Activated naive CD8-positive, alpha-beta T cell treated with anti-CD3 and anti-CD28 coated beads, Interleukin-2, amount 50 U/mL, for 16 hours (primary cell): ENCODE measurements at regions not wholly inside any gene's neighbourhood (a gene's known extent, or its start where the extent isn't known, plus 50 kb on each side); places are given as distances from the start of the nearest gene placed in this dataset.

ENCODE experiments used
- DNase-seq: peaks from one replicate; pipeline ENCODE4 v3.0.0-alpha.2; 2020; ENCODE audit warnings: low read depth, low spot score

DNA sequence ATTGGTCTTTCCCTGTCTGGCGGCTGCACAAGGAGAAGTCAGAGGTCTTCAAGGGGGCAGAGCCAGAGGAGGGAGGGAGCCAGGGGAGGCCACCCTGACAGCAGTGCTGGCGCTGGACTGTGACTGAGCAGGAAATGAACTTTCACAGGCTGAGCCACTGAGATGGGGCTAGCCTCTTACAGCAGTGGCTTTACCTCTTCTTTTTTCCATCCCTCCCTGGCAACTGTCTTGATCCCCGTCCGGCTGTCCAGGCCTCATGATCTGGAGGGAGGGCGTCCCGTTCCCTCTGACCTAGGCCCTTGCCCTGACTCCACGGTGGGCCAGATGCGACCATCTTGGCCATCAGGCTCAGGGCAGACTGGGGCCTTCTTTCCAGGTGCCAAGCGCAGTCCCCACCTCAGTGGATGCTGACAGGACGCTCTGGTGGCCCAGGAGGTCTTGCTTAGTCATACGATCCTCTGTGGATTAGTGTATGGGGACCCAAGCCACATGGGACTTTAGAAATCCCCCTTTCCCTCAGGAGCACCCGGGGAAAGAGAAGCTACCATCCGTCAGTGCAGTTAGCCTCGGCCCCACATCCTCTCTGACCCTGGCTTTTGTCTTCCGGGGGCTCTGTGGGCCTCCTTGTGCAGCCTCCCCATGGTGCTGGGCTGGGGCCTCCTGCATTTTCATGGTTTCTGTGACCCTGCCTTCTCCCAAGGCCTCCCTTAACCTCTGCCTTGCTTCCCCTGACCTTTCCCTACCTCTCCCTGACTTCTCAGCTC lies 57.4 kb upstream of the CCDC167 start:
- DNase-seq = no peak

DNA sequence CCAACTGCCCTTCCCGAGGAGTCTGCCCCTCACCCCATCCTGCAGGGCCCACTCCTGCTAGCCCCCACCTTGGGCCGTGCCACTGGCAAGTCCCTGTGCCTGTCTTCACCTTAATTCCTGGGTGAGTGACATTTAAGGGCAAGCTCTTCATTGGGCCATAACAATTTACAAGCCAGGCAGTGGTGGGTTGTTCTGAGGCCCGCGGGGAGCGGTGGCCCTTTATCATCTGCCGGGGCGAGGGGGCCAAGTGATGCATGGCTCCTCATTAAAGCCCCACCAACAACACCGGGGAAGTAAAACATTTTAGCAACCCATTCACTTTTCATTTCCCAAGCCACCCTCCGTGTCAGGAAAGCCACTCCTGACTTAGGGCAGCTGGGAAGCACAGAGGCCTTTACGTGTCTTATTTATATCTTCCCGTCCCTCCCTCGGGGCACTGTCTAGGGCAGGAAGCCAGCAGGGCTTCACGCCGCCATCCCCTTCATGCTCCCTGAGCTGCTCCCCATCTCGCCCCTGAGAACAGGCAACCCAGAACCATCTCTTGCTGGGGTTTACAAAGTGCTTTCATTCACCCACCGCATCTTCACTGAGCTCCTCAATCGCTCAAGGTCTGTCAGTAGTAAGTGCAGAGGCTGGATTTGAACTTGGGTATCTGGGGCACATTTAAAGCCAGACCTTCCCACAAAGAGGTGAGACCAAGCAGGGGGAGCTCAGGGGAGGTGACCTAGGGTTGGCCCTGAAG lies 55.5 kb upstream of the CCDC167 start:
- DNase-seq = no peak

DNA sequence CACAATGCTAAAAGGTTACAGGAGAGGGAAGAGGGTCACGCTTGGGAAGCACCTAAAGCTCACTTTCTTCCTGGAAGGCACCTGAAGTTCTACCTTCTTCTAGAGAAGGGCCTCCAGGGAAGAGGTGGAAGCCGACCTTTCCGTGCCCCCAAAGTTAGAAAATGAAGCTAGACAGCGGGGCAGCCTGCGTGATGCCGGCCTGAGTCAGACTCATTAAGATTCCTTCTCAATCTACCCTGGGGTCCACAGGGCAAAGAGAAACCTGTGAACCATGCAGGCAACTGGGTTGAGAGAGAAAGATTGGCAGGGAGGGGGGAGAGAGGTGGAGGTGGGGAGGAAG lies 54.8 kb upstream of the CCDC167 start:
- DNase-seq = no peak

DNA sequence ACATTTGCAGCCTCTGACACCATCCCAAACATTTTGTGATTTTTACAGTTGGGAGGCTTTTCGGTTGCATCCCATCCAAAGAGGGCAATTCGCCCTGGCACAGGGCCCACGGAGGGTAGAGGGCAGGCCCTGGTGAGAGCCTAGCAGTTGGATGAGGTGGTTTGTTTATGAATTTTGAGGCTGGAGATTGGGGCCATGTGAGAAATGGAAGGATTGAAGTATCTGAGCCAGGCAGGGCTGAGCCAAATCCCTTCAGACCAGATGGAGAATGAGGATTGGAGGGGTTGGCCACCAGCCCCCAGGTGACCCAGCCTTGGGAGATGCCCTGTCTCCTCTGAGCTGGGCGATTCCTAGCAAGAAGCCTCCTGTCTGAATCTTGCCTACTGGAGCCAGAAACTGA lies 52.6 kb upstream of the CCDC167 start:
- no peak for DNase-seq

DNA sequence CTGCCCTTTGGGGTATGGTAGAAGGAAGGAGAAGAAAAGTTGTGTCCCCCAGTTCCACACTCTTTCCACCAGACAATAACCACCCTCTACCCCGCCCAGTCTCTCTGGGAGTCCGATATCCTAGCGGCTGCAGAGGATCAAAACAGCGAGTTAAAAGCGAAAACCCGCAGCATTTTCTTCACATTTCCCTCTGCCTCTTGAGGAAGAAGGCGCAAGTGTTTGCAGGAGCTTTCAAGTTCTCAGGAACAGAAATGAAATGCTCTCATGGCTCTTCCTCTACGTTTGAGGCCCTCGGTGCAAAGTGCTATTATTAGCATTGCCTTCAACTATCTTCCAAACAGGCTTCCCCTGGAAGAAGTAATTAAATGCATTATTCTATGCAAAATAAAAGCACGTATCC lies 52.2 kb upstream of the CCDC167 start:
- no peak for DNase-seq

DNA sequence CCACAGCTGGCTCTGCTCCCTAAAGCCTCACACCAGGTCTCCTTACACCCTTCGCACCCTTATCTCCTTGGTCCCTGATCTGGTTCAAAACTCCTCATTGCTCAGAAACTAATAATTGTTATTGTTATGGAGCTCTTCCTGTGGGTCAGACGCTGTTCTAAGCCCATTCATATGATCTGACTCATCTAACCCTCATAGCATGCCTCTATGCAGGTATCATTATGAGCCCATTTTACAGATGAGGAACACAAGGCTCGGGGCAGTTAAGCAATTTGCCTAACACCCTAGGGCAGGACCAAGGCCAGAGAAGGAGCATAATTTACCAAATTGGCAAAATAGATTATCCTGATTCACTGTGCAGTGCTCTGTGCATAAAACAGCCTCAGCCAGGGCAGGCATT lies 51.8 kb upstream of the CCDC167 start:
- DNase-seq = no peak

DNA sequence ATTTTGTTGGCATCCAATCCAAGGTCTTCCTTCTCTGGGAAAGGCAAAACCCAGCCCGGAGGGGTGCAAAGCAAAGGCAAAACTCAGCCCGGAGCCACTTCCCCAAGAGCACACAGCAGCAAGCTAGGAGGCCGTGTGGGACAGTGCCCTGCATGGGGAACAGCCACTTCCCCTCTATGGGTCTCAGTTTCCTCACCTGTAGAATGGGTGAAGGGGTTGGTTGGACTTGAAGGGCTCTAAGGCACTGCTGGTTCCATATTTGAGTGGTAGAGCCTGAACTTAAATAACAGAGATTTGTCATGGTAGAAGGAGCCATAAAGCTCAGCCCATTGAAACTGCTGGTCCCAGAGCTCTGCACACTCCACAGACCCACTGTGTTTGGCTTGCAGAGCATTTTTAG lies 51.3 kb upstream of the CCDC167 start:
- DNase-seq = no peak

DNA sequence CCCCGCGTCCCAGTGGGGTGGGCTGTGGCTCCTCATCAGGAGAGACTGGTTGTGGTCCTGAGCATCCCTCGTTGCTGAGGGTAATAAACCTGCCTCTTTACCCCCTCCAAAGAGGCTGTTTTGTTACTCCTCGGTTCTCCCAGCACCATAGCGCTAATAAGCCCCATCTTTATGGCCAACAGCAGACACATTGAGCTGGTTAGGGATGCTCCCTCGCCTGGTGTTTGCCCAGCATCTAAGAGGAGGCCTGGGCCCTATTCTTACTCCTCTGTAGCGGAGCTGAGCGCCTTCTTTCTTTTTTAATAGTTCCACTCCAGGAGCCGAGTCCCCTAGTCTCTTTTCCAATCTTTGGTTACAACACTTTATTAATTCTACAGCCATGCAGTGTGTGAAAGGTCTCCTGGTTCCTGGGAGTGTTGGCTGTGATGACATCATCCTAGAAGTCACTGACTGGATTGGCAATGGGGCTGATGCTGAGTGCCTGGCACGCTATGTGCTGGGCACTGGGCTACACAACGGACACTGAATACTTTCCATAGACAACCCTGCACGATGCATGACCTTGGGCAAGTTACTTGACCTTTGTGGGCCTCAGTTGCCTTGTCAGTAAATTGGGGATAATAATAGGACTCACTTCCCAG lies 50.6 kb upstream of the CCDC167 start:
- no peak for DNase-seq

DNA sequence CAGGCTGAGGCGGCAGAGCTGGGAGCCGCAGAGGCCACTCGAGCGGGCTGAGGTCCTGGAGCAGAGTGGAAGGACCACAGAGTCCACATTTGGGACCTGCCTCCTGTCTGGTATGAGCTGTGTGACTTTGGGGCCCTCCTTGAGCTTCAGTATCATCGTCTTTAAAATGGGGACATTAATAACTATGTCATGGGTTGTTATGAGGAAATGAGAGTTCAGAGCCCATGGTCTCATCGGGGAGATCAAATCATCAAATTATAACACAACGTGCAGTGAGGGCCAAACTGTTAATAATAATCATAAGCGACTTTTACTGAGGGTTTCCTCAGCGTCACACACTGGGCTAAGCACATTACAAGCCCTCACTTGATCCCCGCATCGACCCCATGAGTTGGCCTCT lies 49.9 kb upstream of the CCDC167 start:
- DNase-seq = no peak
